ENCODE measurements at regions not wholly inside any gene's neighbourhood (a gene's known extent, or its start where the extent isn't known, plus 50 kb on each side); places are given as distances from the start of the nearest gene placed in this dataset.

GRCh38 chr18:40821596-40822243 is 1133.3 kb upstream of the PIK3C3 start:
- no peak overlapping the region for H3K9ac ChIP-seq (ENCODE audit: low read depth in 1 of 2, low read length in 2 of 2)
- no peaks in the 10 kb centered on the region for H3K36me3 ChIP-seq (ENCODE audit: control insufficient read depth in 2 of 2, insufficient read depth in 2 of 2, low read length in 2 of 2)
- no peak overlapping the region for H3K27ac ChIP-seq (ENCODE audit: low read depth in 2 of 2, low read length in 2 of 2)
- H3K4me1 ChIP-seq (ENCODE audit: control insufficient read depth in 2 of 2, insufficient read depth in 2 of 2, low read length in 2 of 2), result no peaks in the 10 kb centered on the region
- H3K27me3 ChIP-seq (ENCODE audit: control insufficient read depth in 2 of 2, insufficient read depth in 2 of 2, low read length in 2 of 2), result no peaks in the 10 kb centered on the region
- no peak overlapping the region for H3K4me3 ChIP-seq (ENCODE audit: low read length in 2 of 2)
- H3K9me3 ChIP-seq (ENCODE audit: control insufficient read depth in 2 of 2, low read length in 2 of 2), result no peaks in the 10 kb centered on the region

- no peak overlapping the region for H3K4me3 ChIP-seq (ENCODE audit: low read length in 2 of 2)
- H3K4me1 ChIP-seq (ENCODE audit: control insufficient read depth in 2 of 2, insufficient read depth in 2 of 2, low read length in 2 of 2), result no peaks in the 10 kb centered on the region
- H3K36me3 ChIP-seq (ENCODE audit: control insufficient read depth in 2 of 2, insufficient read depth in 2 of 2, low read length in 2 of 2), result no peaks in the 10 kb centered on the region
- H3K9ac ChIP-seq (ENCODE audit: low read depth in 1 of 2, low read length in 2 of 2), result no peak overlapping the region
- H3K9me3 ChIP-seq (ENCODE audit: control insufficient read depth in 2 of 2, low read length in 2 of 2), result no peaks in the 10 kb centered on the region
- H3K27ac ChIP-seq (ENCODE audit: low read depth in 2 of 2, low read length in 2 of 2), result no peak overlapping the region
- H3K27me3 ChIP-seq (ENCODE audit: control insufficient read depth in 2 of 2, insufficient read depth in 2 of 2, low read length in 2 of 2), result no peaks in the 10 kb centered on the region
Measured at GRCh38 chr18:40812981-40813515, 1142.0 kb upstream of the PIK3C3 start.

- Histone ChIP-seq H3K27ac (ENCODE audit: low read depth in 2 of 2, low read length in 2 of 2) (no peak overlapping the region), H3K4me1 (ENCODE audit: control insufficient read depth in 2 of 2, insufficient read depth in 2 of 2, low read length in 2 of 2) (no peaks in the 10 kb centered on the region), H3K4me3 (ENCODE audit: low read length in 2 of 2) (no peak overlapping the region), H3K36me3 (ENCODE audit: control insufficient read depth in 2 of 2, insufficient read depth in 2 of 2, low read length in 2 of 2) (no peaks in the 10 kb centered on the region), H3K9ac (ENCODE audit: low read depth in 1 of 2, low read length in 2 of 2) (no peak overlapping the region), H3K27me3 (ENCODE audit: control insufficient read depth in 2 of 2, insufficient read depth in 2 of 2, low read length in 2 of 2) (no peaks in the 10 kb centered on the region), H3K9me3 (ENCODE audit: control insufficient read depth in 2 of 2, low read length in 2 of 2) (no peaks in the 10 kb centered on the region)
Measured at GRCh38 chr18:40810372-40810771, 1144.7 kb upstream of the PIK3C3 start.

- Histone ChIP-seq H3K4me3 (ENCODE audit: low read length in 2 of 2) (no peak overlapping the region), H3K9ac (ENCODE audit: low read depth in 1 of 2, low read length in 2 of 2) (no peak overlapping the region), H3K9me3 (ENCODE audit: control insufficient read depth in 2 of 2, low read length in 2 of 2) (no peaks in the 10 kb centered on the region), H3K36me3 (ENCODE audit: control insufficient read depth in 2 of 2, insufficient read depth in 2 of 2, low read length in 2 of 2) (no peaks in the 10 kb centered on the region), H3K27me3 (ENCODE audit: control insufficient read depth in 2 of 2, insufficient read depth in 2 of 2, low read length in 2 of 2) (no peaks in the 10 kb centered on the region), H3K27ac (ENCODE audit: low read depth in 2 of 2, low read length in 2 of 2) (no peak overlapping the region), H3K4me1 (ENCODE audit: control insufficient read depth in 2 of 2, insufficient read depth in 2 of 2, low read length in 2 of 2) (no peaks in the 10 kb centered on the region)
Measured at GRCh38 chr18:40789286-40789685, 1165.7 kb upstream of the PIK3C3 start.

GRCh38 chr18:40782453-40783130 is 1172.4 kb upstream of the PIK3C3 start:
- Histone ChIP-seq H3K36me3 (ENCODE audit: control insufficient read depth in 2 of 2, insufficient read depth in 2 of 2, low read length in 2 of 2) (no peaks in the 10 kb centered on the region), H3K4me3 (ENCODE audit: low read length in 2 of 2) (no peak overlapping the region), H3K9me3 (ENCODE audit: control insufficient read depth in 2 of 2, low read length in 2 of 2) (no peaks in the 10 kb centered on the region), H3K27ac (ENCODE audit: low read depth in 2 of 2, low read length in 2 of 2) (no peak overlapping the region), H3K4me1 (ENCODE audit: control insufficient read depth in 2 of 2, insufficient read depth in 2 of 2, low read length in 2 of 2) (no peaks in the 10 kb centered on the region), H3K9ac (ENCODE audit: low read depth in 1 of 2, low read length in 2 of 2) (no peak overlapping the region), H3K27me3 (ENCODE audit: control insufficient read depth in 2 of 2, insufficient read depth in 2 of 2, low read length in 2 of 2) (no peaks in the 10 kb centered on the region)

- H3K9ac ChIP-seq (ENCODE audit: low read depth in 1 of 2, low read length in 2 of 2), result no peak overlapping the region
- no peaks in the 10 kb centered on the region for H3K27me3 ChIP-seq (ENCODE audit: control insufficient read depth in 2 of 2, insufficient read depth in 2 of 2, low read length in 2 of 2)
- H3K9me3 ChIP-seq (ENCODE audit: control insufficient read depth in 2 of 2, low read length in 2 of 2), result no peaks in the 10 kb centered on the region
- no peaks in the 10 kb centered on the region for H3K4me1 ChIP-seq (ENCODE audit: control insufficient read depth in 2 of 2, insufficient read depth in 2 of 2, low read length in 2 of 2)
- no peaks in the 10 kb centered on the region for H3K36me3 ChIP-seq (ENCODE audit: control insufficient read depth in 2 of 2, insufficient read depth in 2 of 2, low read length in 2 of 2)
- no peak overlapping the region for H3K4me3 ChIP-seq (ENCODE audit: low read length in 2 of 2)
- H3K27ac ChIP-seq (ENCODE audit: low read depth in 2 of 2, low read length in 2 of 2), result no peak overlapping the region
Measured at GRCh38 chr18:40769786-40770185, 1185.2 kb upstream of the PIK3C3 start.

GRCh38 chr18:40760251-40760650 is 1194.8 kb upstream of the PIK3C3 start:
- no peak overlapping the region for H3K27ac ChIP-seq (ENCODE audit: low read depth in 2 of 2, low read length in 2 of 2)

GRCh38 chr18:40754477-40754876 is 1200.6 kb upstream of the PIK3C3 start:
- no peaks in the 10 kb centered on the region for H3K36me3 ChIP-seq (ENCODE audit: control insufficient read depth in 2 of 2, insufficient read depth in 2 of 2, low read length in 2 of 2)
- no peaks in the 10 kb centered on the region for H3K27me3 ChIP-seq (ENCODE audit: control insufficient read depth in 2 of 2, insufficient read depth in 2 of 2, low read length in 2 of 2)

More at GRCh38 chr18:40760251-40760650, 1194.8 kb upstream of the PIK3C3 start:
- Histone ChIP-seq H3K9ac (ENCODE audit: low read depth in 1 of 2, low read length in 2 of 2) (no peak overlapping the region), H3K4me1 (ENCODE audit: control insufficient read depth in 2 of 2, insufficient read depth in 2 of 2, low read length in 2 of 2) (no peaks in the 10 kb centered on the region), H3K27me3 (ENCODE audit: control insufficient read depth in 2 of 2, insufficient read depth in 2 of 2, low read length in 2 of 2) (no peaks in the 10 kb centered on the region), H3K9me3 (ENCODE audit: control insufficient read depth in 2 of 2, low read length in 2 of 2) (no peaks in the 10 kb centered on the region), H3K4me3 (ENCODE audit: low read length in 2 of 2) (no peak overlapping the region), H3K36me3 (ENCODE audit: control insufficient read depth in 2 of 2, insufficient read depth in 2 of 2, low read length in 2 of 2) (no peaks in the 10 kb centered on the region)

GRCh38 chr18:40752316-40752715 is 1202.7 kb upstream of the PIK3C3 start:
- no peaks in the 10 kb centered on the region for H3K4me1 ChIP-seq (ENCODE audit: control insufficient read depth in 2 of 2, insufficient read depth in 2 of 2, low read length in 2 of 2)
- peaks cover 0 to 3% of the 10 kb centered on the region in 2 donors for H3K9me3 ChIP-seq (ENCODE audit: control insufficient read depth in 2 of 2, low read length in 2 of 2)
- H3K27ac ChIP-seq (ENCODE audit: low read depth in 2 of 2, low read length in 2 of 2), result no peak overlapping the region
- no peak overlapping the region for H3K9ac ChIP-seq (ENCODE audit: low read depth in 1 of 2, low read length in 2 of 2)
- H3K4me3 ChIP-seq (ENCODE audit: low read length in 2 of 2), result no peak overlapping the region
- no peaks in the 10 kb centered on the region for H3K36me3 ChIP-seq (ENCODE audit: control insufficient read depth in 2 of 2, insufficient read depth in 2 of 2, low read length in 2 of 2)
- no peaks in the 10 kb centered on the region for H3K27me3 ChIP-seq (ENCODE audit: control insufficient read depth in 2 of 2, insufficient read depth in 2 of 2, low read length in 2 of 2)

More at GRCh38 chr18:40754477-40754876, 1200.6 kb upstream of the PIK3C3 start:
- Histone ChIP-seq H3K4me1 (ENCODE audit: control insufficient read depth in 2 of 2, insufficient read depth in 2 of 2, low read length in 2 of 2) (no peaks in the 10 kb centered on the region), H3K4me3 (ENCODE audit: low read length in 2 of 2) (no peak overlapping the region), H3K27ac (ENCODE audit: low read depth in 2 of 2, low read length in 2 of 2) (no peak overlapping the region), H3K9me3 (ENCODE audit: control insufficient read depth in 2 of 2, low read length in 2 of 2) (peaks cover 0 to 3% of the 10 kb centered on the region in 2 donors), H3K9ac (ENCODE audit: low read depth in 1 of 2, low read length in 2 of 2) (no peak overlapping the region)

- Histone ChIP-seq H3K4me1 (ENCODE audit: control insufficient read depth in 2 of 2, insufficient read depth in 2 of 2, low read length in 2 of 2) (no peaks in the 10 kb centered on the region), H3K36me3 (ENCODE audit: control insufficient read depth in 2 of 2, insufficient read depth in 2 of 2, low read length in 2 of 2) (no peaks in the 10 kb centered on the region)
Measured at GRCh38 chr18:40751186-40751585, 1203.8 kb upstream of the PIK3C3 start.

More at GRCh38 chr18:40751186-40751585, 1203.8 kb upstream of the PIK3C3 start:
- Histone ChIP-seq H3K27me3 (ENCODE audit: control insufficient read depth in 2 of 2, insufficient read depth in 2 of 2, low read length in 2 of 2) (no peaks in the 10 kb centered on the region), H3K4me3 (ENCODE audit: low read length in 2 of 2) (no peak overlapping the region), H3K9ac (ENCODE audit: low read depth in 1 of 2, low read length in 2 of 2) (no peak overlapping the region), H3K9me3 (ENCODE audit: control insufficient read depth in 2 of 2, low read length in 2 of 2) (peaks cover 0 to 3% of the 10 kb centered on the region in 2 donors), H3K27ac (ENCODE audit: low read depth in 2 of 2, low read length in 2 of 2) (no peak overlapping the region)
